22Rv1 (cell line): ENCODE measurements at regions not wholly inside any gene's neighbourhood (a gene's known extent, or its start where the extent isn't known, plus 50 kb on each side); places are given as distances from the start of the nearest gene placed in this dataset.

Experiments used
- ZFX ChIP-seq: fragments of 450-650 bp; IDR thresholded peaks from 2 replicates; pipeline ENCODE4 v1.6.1; 2017; ENCODE audit warnings: antibody characterized with exemption, borderline replicate concordance
- TF ChIP-seq, protein P1 (sequence below): fragments of 450-650 bp; IDR thresholded peaks from 2 replicates; pipeline ENCODE4 v1.5.1; 2017; ENCODE audit warnings: mild to moderate bottlenecking

DNA sequence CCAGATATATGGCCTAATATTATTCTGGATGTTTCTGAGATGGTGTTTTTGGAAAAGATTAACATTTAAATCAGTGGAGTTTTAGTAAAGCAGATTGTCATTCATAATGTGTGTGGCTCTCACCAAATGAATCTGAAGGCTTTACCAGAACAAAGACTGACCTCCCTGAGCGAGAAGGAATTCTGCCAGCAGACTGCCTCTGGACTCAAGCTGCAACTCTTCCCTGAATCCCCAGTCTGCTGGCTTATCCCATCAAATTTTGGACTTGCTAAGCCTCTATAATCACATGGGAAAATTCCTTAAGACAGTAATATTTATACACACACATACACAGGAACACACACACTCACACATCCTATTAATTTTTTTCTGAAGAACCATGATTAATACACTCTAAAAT is 102.3 kb downstream of the FAM174B start:
- TF ChIP-seq, protein P1, sequence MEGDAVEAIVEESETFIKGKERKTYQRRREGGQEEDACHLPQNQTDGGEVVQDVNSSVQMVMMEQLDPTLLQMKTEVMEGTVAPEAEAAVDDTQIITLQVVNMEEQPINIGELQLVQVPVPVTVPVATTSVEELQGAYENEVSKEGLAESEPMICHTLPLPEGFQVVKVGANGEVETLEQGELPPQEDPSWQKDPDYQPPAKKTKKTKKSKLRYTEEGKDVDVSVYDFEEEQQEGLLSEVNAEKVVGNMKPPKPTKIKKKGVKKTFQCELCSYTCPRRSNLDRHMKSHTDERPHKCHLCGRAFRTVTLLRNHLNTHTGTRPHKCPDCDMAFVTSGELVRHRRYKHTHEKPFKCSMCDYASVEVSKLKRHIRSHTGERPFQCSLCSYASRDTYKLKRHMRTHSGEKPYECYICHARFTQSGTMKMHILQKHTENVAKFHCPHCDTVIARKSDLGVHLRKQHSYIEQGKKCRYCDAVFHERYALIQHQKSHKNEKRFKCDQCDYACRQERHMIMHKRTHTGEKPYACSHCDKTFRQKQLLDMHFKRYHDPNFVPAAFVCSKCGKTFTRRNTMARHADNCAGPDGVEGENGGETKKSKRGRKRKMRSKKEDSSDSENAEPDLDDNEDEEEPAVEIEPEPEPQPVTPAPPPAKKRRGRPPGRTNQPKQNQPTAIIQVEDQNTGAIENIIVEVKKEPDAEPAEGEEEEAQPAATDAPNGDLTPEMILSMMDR = no peak
- TF ChIP-seq ZFX = no peak
